B cell (primary cell): ENCODE measurements at regions not wholly inside any gene's neighbourhood (a gene's known extent, or its start where the extent isn't known, plus 50 kb on each side); places are given as distances from the start of the nearest gene placed in this dataset.

Source experiments
- ATAC-seq: fragments of 200-7000 bp; cut with Tn5 transposase; one replicate; pipeline ENCODE4 v1.10.0; 2021; ENCODE audit warnings: low read depth, mild to moderate bottlenecking, moderate number of reproducible peaks, moderate library complexity
- CTCF ChIA-PET: fragments of 350-600 bp; sonication (Branson Sonifier 250); formaldehyde crosslinking; loops from one replicate; lab custom pipeline; 2021; ENCODE audit warnings: antibody characterized with exemption, inconsistent platforms; lab: Charles Lee
- POLR2A ChIA-PET: fragments of 350-600 bp; sonication (Branson Sonifier 250); formaldehyde crosslinking; loops from one replicate; lab custom pipeline; 2021; ENCODE audit warnings: antibody characterized with exemption; lab: Charles Lee
- DNase-seq: peaks from one replicate; pipeline ENCODE4 v3.0.0; 2013
- H2AFZ ChIP-seq: 2 replicates; pipeline ENCODE4 v1.6.1; 2012; ENCODE audit warnings: mild to moderate bottlenecking, low read depth, low read length; ENCODE audit not compliant: insufficient read depth, poor library complexity, severe bottlenecking
- H3K27ac ChIP-seq, 2 donors: 1 replicate in 1 of 2; 2 replicates in 1 of 2; pipeline ENCODE4 v1.5.1; 2012 to 2013; ENCODE audit warnings: low read length in 2 of 2, mild to moderate bottlenecking in 2 of 2, moderate library complexity in 1 of 2
- H3K27me3 ChIP-seq, 4 experiments: fragments of 200-600 bp in 1 of 4; sonication (generic) in 1 of 4; replicated peaks in 1 of 4; 1 replicate in 2 of 4; 2 replicates in 2 of 4; pipeline versions ENCODE4 v1.6.1 to v1.7.0; 2013 to 2016; ENCODE audit warnings: low read length in 3 of 4, mild to moderate bottlenecking in 2 of 4, mixed read lengths in 1 of 4, moderate library complexity in 1 of 4; ENCODE audit not compliant: insufficient read depth in 4 of 4, control insufficient read depth in 3 of 4; ENCODE audit errors: control extremely low read depth in 1 of 4
- H3K36me3 ChIP-seq, 2 experiments: replicated peaks in 1 of 2; 1 replicate in 1 of 2; 2 replicates in 1 of 2; pipeline versions ENCODE4 v1.6.1 to v1.7.1; 2013; ENCODE audit warnings: low read length in 1 of 2; ENCODE audit not compliant: insufficient read depth in 2 of 2, control insufficient read depth in 1 of 2; ENCODE audit errors: control extremely low read depth in 1 of 2, extremely low read depth in 1 of 2
- H3K4me1 ChIP-seq, 2 donors: fragments of 200-600 bp in 1 of 2; sonication (generic) in 1 of 2; 1 replicate in 1 of 2; 2 replicates in 1 of 2; pipeline versions ENCODE4 v1.5.1 to v1.6.1; 2013 to 2017; ENCODE audit warnings: low read length in 2 of 2; ENCODE audit not compliant: control insufficient read depth in 2 of 2, insufficient read depth in 2 of 2
- H3K4me2 ChIP-seq: replicated peaks from 2 replicates; pipeline ENCODE3; 2012; ENCODE audit warnings: mild to moderate bottlenecking, low read depth, low read length; ENCODE audit not compliant: poor library complexity, severe bottlenecking
- H3K4me3 ChIP-seq, 5 experiments: fragments of 200-600 bp in 1 of 5; sonication (generic) in 1 of 5; 1 replicate in 3 of 5; 2 replicates in 2 of 5; pipeline versions ENCODE4 v1.5.1 to v1.7.0; 2011 to 2016; ENCODE audit warnings: low read length in 4 of 5, mild to moderate bottlenecking in 4 of 5, low read depth in 2 of 5, control low read depth in 1 of 5, moderate library complexity in 1 of 5; ENCODE audit not compliant: insufficient read depth in 1 of 5; ENCODE audit errors: control extremely low read depth in 1 of 5, extremely low read depth in 1 of 5
- H3K79me2 ChIP-seq: fragments of 200-600 bp; sonication (generic); one replicate; pipeline ENCODE4 v1.6.0; 2016; ENCODE audit warnings: low read length; ENCODE audit not compliant: control insufficient read depth, insufficient read depth
- H3K9ac ChIP-seq: fragments of 200-600 bp; sonication (generic); 2 replicates; pipeline ENCODE4 v1.6.1; 2017; ENCODE audit warnings: mild to moderate bottlenecking, low read length, moderate library complexity
- H3K9me3 ChIP-seq, 3 donors: one replicate each; pipeline versions ENCODE4 v1.6.1 to v1.7.1; 2013; ENCODE audit warnings: low read length in 2 of 3; ENCODE audit not compliant: control insufficient read depth in 2 of 3, insufficient read depth in 1 of 3; ENCODE audit errors: control extremely low read depth in 1 of 3
- H4K20me1 ChIP-seq: 2 replicates; pipeline ENCODE4 v1.6.0; 2012; ENCODE audit warnings: mild to moderate bottlenecking, low read length; ENCODE audit not compliant: insufficient read depth, control insufficient read depth, poor library complexity, severe bottlenecking
- H3K27ac Mint-ChIP-seq: one replicate; pipeline ENCODE4 v1.8.0; 2021; ENCODE audit warnings: mixed read lengths
- H3K27me3 Mint-ChIP-seq: one replicate; pipeline ENCODE4 v1.8.0; 2021; ENCODE audit warnings: mixed read lengths
- H3K4me1 Mint-ChIP-seq: one replicate; pipeline ENCODE4 v1.8.0; 2021; ENCODE audit warnings: mixed read lengths
- H3K4me3 Mint-ChIP-seq: one replicate; pipeline ENCODE4 v1.8.0; 2021; ENCODE audit warnings: mixed read lengths
- H3K9me3 Mint-ChIP-seq: one replicate; pipeline ENCODE4 v1.8.0; 2022; ENCODE audit warnings: mixed read lengths; ENCODE audit not compliant: insufficient read depth
- CTCF ChIP-seq: fragments of 200-600 bp; IDR thresholded peaks from one replicate; pipeline ENCODE4 v1.8.0; 2022; ENCODE audit warnings: antibody characterized with exemption, mild to moderate bottlenecking
- EZH2 ChIP-seq: IDR thresholded peaks from 2 replicates; pipeline ENCODE4 v1.6.1; 2012; ENCODE audit warnings: borderline replicate concordance, low read depth, mild to moderate bottlenecking, moderate library complexity, low read length; ENCODE audit not compliant: insufficient read depth, poor library complexity, severe bottlenecking
- WGBS: methylation state at CpG from one replicate; pipeline ENCODE4 v1.1.5; 2013; ENCODE audit warnings: missing lambda C conversion rate; ENCODE audit not compliant: insufficient coverage; 5-methylcytosine and 5-hydroxymethylcytosine counted together
- intact Hi-C: fragments of 100-400 bp; cut with micrococcal nuclease; formaldehyde crosslinking; loops from one replicate; pipeline ENCODE4 v1.10.0; 2022

GRCh38 chr13:91001371-91001770 lies 346.1 kb upstream of the MIR17HG start:
- H3K27me3 ChIP-seq: no peaks in the 10 kb centered on the region
- intact Hi-C loops: no loop called here

GRCh38 chr13:91014696-91015095 lies 332.8 kb upstream of the MIR17HG start:
- Mint-ChIP-seq H3K4me1 (no peaks in the 10 kb centered on the region), H3K27ac (no peak overlapping the region), H3K4me3 (no peak overlapping the region), H3K27me3 (no peaks in the 10 kb centered on the region), H3K9me3 (no peaks in the 10 kb centered on the region)
- no CpG with 5 or more reads among the region's 3 CpGs for whole genome bisulfite sequencing
- DNase-seq (no peak), ATAC-seq (no peak)
- no peaks in the 10 kb centered on the region for H3K4me1 ChIP-seq
- ChIA-PET POLR2A (no interaction called here), CTCF (no interaction called here)
- H4K20me1 ChIP-seq: no peaks in the 10 kb centered on the region
- H3K27ac ChIP-seq: no peak overlapping the region
- H3K27me3 ChIP-seq: no peaks in the 10 kb centered on the region
- H2AFZ ChIP-seq: no peak overlapping the region
- no peak overlapping the region for H3K4me2 ChIP-seq
- H3K4me3 ChIP-seq: no peak overlapping the region
- intact Hi-C loops: no loop called here
- TF ChIP-seq EZH2: no peak
- no peak for TF ChIP-seq CTCF
- no peaks in the 10 kb centered on the region for H3K79me2 ChIP-seq
- H3K9ac ChIP-seq: no peak overlapping the region
- H3K9me3 ChIP-seq: no peaks in the 10 kb centered on the region
- no peaks in the 10 kb centered on the region for H3K36me3 ChIP-seq

More at GRCh38 chr13:91001371-91001770, 346.1 kb upstream of the MIR17HG start:
- no peak overlapping the region for H3K4me3 ChIP-seq
- no peak overlapping the region for H3K4me2 ChIP-seq
- Mint-ChIP-seq H3K4me1 (no peaks in the 10 kb centered on the region), H3K9me3 (no peaks in the 10 kb centered on the region), H3K27ac (no peak overlapping the region), H3K4me3 (no peak overlapping the region), H3K27me3 (no peaks in the 10 kb centered on the region)
- TF ChIP-seq EZH2: no peak
- TF ChIP-seq CTCF: no peak
- no peak overlapping the region for H2AFZ ChIP-seq
- no peak overlapping the region for H3K27ac ChIP-seq
- ATAC-seq (no peak), DNase-seq (no peak)
- ChIA-PET POLR2A (no interaction called here), CTCF (no interaction called here)
- H3K9ac ChIP-seq: no peak overlapping the region
- no peaks in the 10 kb centered on the region for H3K36me3 ChIP-seq
- no peaks in the 10 kb centered on the region for H3K79me2 ChIP-seq
- H3K4me1 ChIP-seq: no peaks in the 10 kb centered on the region
- peaks cover 0 to 1% (median 0%) of the 10 kb centered on the region in 3 donors for H3K9me3 ChIP-seq
- no peaks in the 10 kb centered on the region for H4K20me1 ChIP-seq
- WGBS: 84% methylated on average over 4 of the region's 6 CpGs
